ENCODE measurements at regions not wholly inside any gene's neighbourhood (a gene's known extent, or its start where the extent isn't known, plus 50 kb on each side); places are given as distances from the start of the nearest gene placed in this dataset.

GRCh38 chr13:105307776-105308175, 1227.7 kb downstream of the EFNB2 start:
- no peak for DNase-seq

- no peak for DNase-seq
These were observed 1237.6 kb downstream of the EFNB2 start for GRCh38 chr13:105297839-105298238.

DNA sequence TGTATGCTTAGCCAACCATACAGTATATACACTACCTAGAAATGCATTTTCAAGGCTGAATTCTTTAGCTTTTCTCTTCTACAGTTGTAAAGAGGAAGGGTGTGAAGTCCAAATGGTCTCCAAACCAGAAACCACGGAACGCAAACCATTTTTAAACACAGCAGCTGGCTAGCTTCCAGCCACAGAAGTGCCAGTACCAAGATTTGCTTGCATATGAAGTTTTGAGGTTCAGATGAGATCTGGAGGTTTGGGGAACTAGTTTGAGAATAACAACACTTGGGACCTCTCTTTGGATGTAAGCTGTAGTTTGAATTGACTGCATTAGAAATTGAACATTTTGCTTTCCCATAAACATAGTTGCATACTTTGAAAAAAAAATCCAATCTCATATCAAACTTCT, 1243.5 kb downstream of the EFNB2 start:
- no peak for DNase-seq

DNA sequence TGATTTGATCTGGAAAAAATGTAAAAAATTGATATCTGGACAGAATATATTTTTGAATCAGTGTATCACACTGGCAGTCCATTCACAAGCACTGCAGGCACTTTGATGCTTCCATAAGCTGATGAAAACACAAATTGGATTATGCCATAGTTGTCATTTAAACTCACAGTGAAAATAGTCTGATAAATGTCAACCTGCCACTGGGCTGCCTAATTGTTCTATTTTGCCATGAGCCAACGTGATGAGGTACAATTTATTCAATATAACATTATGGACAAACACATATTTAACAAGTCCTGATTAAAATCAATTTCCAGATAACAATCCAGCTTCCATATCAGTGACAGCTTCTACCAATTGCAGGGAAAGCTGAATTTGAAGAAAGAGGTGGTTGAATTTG, 1244.9 kb downstream of the EFNB2 start:
- DNase-seq, result no peak

DNA sequence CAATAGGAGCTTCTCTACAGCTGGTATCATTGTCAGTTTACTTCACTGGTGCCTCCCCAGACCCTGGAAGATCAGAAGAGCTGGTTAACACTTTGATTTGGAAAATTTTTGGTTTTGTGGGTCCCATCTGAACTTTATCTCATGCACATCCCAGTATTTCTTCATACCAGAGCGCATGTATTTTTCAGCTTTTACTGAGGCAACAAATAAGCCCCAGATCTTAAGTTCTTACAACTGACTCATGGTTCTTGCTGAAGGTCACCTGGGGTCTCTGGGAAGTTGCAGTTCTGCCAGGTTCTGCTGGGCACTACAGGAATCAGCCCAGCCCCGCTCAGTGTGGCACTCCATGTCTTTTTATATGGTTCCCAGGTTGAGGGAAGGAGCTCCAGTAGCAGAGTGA, 1249.9 kb downstream of the EFNB2 start:
- no peak for DNase-seq

DNA sequence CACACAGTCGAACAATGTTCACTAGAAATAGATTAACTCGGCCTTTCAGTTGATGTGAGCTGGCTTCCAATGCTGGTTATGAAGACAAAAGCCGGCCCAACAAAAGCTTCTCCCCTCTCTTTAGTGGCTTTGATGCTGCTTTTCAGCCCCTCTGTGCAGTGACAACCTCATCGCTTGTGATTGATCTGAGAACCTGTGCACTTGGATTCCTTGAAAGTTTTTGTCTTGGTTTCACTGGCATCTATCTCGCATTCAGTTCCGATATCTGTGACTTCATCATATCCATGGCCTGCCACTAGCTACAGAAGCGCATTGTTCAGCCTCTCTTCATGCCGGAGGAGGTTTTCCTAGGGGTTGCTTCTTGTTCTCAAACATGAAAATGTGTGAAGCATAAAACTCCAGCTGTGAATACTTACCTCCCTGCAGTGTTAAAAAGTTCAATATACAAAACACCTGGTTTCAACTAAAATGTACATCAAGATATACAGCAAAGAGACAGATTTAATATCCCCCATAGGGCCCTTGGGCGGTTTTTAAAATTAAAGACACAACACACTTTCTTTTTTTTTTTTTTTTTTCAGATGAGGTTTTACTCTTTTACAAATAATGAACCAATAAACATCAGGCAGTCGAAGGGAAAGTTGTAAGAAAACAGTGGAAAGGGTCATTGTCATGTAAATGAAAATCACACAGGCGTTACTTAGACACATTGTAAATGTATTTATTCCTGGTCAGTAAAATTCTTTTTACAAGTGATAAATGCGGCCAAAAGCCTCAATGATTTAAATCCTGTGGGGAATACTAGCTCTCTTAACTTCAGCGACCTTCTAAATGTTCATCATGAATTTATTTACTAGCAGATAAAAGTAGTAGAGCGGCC, 1252.8 kb downstream of the EFNB2 start:
- DNase-seq, result no peak

GRCh38 chr13:105278943-105279381, 1256.5 kb downstream of the EFNB2 start:
- no peak for DNase-seq

- DNase-seq, result no peak
These were observed 1258.9 kb downstream of the EFNB2 start for GRCh38 chr13:105276571-105276970.

DNA sequence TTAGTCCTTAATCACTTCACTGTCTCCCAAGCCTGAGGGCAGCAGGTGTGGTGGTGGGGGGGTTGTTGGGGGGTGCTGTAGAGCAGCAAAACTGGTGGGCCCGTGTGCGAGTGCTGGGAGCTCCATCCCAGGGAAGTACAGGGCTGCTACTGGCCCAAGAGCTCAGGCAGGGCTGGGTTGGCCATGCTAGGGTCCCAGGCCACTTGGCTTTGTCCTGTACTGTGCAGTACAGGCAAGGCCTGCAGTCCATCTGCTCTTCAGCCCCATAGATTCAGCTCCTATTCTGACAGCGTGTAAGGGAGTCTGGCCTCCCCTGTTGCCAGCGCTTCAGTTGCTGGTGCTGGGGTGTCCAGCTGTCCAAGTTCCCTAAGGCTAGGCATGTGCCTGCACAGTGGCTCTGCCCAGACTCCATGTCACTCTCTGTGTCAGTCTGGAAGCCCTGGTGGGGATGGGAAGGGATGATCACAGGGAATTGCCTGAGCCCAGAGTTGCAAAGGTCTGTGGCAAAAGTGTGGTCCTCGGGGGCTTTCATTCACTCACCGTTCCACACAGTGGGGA, 1261.7 kb downstream of the EFNB2 start:
- DNase-seq, result no peak

DNA sequence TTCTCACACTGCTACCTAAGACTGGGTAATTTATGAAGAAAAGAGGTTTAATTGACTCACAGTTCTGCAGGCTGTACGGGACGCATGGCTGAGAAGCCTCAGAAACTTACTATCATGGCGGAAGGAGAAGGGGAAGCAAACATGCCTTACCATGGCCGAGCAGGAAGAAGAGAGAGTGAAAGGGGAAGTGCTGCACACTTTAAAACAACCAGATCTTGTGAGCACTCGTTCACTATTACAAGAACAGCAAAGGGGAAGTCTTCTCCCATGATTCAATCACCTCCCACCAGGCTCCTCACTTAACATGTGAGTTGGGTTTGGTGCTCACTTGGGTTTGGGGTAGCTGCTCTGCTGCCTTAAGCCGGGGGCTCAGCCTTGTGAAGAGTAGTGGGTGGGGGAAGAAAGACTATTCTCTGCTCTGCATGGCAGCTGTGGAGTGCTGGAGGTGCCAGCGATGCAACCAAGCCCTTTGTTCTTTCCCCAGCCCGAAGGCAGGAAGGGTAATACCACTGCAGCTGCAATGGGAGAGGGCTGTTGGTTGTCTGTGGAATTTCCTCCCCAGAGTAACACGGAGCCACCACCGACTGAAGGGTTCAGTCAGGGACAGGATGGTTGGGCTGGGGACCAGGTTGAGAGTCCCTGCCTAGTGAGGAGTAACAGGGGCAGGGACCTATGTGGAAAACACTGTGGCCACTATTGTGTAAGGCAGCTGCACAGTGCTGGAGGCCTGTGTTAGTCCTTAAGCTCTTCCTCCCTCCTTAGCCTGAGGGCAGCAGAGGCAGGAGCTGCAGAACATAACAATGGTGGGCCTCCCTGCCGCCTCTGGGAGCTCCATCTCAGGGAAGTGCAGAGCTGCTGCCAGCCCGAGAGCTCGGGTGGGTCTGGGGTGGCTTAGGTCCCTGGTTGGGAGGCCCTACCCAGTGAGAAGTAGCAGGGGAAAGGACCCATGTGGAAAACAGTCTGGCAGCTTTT, 1262.5 kb downstream of the EFNB2 start:
- no peak for DNase-seq

- DNase-seq, result no peak
These were observed 1268.8 kb downstream of the EFNB2 start for GRCh38 chr13:105266615-105267014.

DNA sequence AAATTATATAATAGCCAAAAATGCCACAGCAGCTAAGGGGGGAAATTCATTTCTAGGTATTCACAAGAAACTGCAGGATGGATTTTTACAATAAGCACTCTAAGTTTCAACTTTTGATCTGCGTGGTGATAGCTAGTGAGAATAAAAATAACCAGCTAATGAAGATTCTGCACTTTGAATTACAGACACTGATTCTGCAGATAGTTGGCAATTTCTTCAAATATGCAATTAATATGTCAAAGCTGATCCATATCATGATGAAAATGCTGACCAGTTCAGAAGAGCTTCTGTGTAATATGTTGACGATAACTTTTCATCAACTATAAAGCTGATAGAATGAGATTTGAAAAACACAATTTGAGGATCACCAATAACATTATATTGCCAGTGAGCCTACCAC, 1272.9 kb downstream of the EFNB2 start:
- no peak for DNase-seq

- DNase-seq, result no peak
These were observed 1276.0 kb downstream of the EFNB2 start for GRCh38 chr13:105259426-105259825.

DNA sequence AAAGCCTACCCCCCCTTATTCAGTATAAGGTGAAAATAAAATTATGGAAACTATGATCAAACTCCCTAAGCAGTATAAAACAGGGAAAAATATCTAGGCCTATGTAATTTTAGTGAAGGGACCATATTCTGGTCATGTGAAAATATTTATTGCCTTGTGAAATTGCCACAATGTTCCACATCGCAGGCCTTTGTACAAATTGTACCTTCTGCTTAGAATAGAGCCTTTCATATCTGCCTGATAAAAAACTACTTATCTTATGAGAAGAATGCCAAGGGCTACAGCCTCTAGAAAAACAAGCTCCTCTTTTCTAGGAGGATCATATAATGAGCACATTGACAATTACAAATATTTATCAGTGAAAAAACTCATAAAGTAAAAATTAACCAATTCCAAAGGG, 1280.0 kb downstream of the EFNB2 start:
- no peak for DNase-seq

DNA sequence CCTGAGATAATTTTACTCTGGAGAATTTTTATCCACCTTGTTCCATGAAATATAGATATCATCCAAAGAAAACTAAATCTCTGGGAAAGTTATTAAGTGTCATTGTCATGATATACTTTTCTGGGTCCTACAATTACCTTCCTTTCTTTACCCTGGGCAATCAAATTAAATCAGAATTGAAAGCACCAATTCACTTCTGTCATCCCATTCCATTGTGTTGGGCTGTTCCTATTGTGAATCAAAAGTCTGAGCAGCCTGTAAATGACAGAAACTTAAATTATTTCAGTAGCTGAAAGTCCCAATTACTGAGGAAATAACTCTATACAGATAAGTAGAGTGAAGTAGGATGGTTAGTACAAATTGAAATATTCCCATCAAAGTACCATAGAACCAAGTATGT, 1284.2 kb downstream of the EFNB2 start:
- no peak for DNase-seq

- DNase-seq, result no peak
These were observed 1287.6 kb downstream of the EFNB2 start for GRCh38 chr13:105247830-105248229.

DNA sequence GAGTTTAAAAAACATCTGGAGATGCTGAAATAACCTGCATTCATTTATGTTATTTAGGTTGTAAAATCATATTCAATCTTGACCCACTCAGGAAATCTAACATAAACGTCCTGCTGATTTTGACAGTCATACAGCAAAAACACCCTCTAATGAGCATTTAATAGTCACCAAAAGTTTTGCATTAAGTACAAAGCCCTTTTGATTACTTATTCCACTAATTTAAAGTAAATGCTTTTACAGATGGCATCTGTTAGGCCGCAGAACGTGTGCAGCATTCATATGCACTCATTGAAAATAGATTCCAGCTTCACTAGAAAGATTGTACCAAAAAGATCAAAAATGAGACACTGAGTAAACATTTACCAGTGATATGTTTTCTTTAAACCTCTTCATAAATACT, 1295.1 kb downstream of the EFNB2 start:
- no peak for DNase-seq

DNA sequence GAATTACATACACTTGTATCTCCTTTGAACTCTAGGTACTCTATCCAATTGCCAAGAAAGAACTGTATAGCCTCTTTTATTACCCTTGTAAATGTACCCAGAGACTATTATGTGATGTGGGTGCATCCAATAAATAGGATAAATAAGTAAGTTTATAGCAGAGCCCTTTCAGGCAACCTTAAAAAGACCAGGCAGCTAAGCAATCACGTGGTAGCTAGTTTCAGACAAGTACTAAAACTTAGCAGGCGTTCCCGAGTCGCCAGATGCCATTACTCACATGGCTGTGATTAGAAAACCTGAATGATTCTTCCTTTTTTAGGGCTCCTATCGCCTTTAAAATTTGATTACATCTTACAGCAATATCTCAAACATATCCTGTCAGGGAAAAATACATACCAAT, 1303.0 kb downstream of the EFNB2 start:
- peak; percentile 19 for DNase-seq

DNA sequence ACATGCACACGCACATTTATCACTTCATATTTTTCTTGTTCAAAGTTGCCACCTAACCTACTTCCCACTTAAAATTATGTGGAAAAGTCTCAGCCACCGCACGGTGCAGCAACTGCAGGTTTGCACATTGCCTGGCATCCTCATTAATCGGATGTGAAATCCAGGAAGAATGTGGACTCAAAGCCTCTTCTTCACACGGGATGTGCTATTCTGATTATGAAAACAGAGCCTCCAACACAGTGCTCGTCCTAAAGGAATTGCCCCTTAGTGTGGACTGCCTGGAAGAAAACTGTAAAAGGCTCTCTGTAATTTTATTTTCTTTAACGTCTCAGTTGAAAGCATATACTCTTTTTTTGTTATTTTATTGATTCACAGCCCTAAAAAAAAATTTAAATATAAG, 1303.5 kb downstream of the EFNB2 start:
- no peak for DNase-seq

- DNase-seq, result no peak
These were observed 1303.9 kb downstream of the EFNB2 start for GRCh38 chr13:105231579-105231978.

- DNase-seq, result no peak
These were observed 1314.6 kb downstream of the EFNB2 start for GRCh38 chr13:105220881-105221280.

GRCh38 chr13:105220063-105220462, 1315.4 kb downstream of the EFNB2 start:
- DNase-seq, result no peak

DNA sequence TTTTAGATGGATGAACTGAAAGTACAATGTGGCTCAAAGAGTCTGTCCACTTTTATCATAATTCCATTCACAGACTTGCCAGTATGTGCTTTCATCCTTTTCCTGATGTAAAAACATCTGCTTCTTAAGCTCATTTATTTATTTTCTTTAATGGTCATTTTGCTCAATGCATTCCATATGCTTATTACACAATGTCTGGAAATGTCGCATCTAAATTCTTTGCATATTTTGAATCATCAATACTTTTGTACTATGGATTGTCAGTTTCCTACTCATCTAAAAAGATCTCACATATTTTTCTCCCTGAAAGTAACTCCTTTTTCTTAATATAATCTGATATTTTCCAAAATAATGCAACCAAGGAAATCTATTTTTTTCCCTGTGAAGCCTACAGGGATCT, 1315.8 kb downstream of the EFNB2 start:
- no peak for DNase-seq

Data from renal pelvis (tissue), 1 donor.